SJSA1 (cell line): ENCODE measurements at regions not wholly inside any gene's neighbourhood (a gene's known extent, or its start where the extent isn't known, plus 50 kb on each side); places are given as distances from the start of the nearest gene placed in this dataset.

Experiments
- DNase-seq, 2 experiments: peaks; one replicate each; pipeline ENCODE4 v3.0.0-alpha.2; 2015 to 2020; ENCODE audit warnings: low spot score in 2 of 2, low read depth in 1 of 2
- H3K27ac ChIP-seq: fragments of 250-450 bp; sonication (Bioruptor Pico); 2 replicates; pipeline ENCODE4 v1.5.1; 2020; ENCODE audit warnings: mild to moderate bottlenecking, moderate library complexity
- H3K27me3 ChIP-seq: fragments of 250-450 bp; sonication (Bioruptor Pico); replicated peaks from 2 replicates; pipeline ENCODE4 v1.5.1; 2020; ENCODE audit warnings: mild to moderate bottlenecking, moderate library complexity
- H3K36me3 ChIP-seq: fragments of 250-450 bp; sonication (Bioruptor Pico); 2 replicates; pipeline ENCODE4 v1.5.1; 2020; ENCODE audit warnings: mild to moderate bottlenecking
- H3K4me1 ChIP-seq: fragments of 250-450 bp; sonication (Bioruptor Pico); replicated peaks from 2 replicates; pipeline ENCODE4 v1.6.1; 2021; ENCODE audit warnings: mild to moderate bottlenecking
- H3K4me3 ChIP-seq: fragments of 250-450 bp; sonication (Bioruptor Pico); 2 replicates; pipeline ENCODE4 v1.5.1; 2020; ENCODE audit warnings: mild to moderate bottlenecking
- H3K9me3 ChIP-seq: fragments of 250-450 bp; sonication (Bioruptor Pico); replicated peaks from 2 replicates; pipeline ENCODE4 v1.5.1; 2020; ENCODE audit warnings: mild to moderate bottlenecking

DNA sequence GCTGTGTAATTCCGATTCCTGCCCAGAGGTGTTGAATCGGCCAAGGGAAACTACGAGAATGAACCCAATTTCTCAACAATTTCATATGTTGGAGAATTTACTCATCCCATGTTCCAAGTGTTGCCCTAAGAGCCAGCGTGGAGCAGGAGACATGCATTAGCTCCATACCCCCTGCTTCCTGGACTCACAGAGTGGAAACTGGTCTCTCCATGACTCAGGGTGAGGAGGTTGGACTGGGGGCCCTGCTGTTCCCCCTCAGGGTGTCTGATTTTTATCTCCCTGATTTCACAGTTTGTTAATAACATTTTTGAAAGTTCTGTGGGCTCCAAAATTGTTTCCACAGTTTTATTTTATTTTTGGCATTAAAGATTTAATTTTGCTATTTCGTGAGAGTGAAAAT lies 183.0 kb upstream of the SFRP2 start:
- H3K27me3 ChIP-seq = no peaks in the 10 kb centered on the region
- H3K4me1 ChIP-seq = no peaks in the 10 kb centered on the region
- H3K36me3 ChIP-seq = no peaks in the 10 kb centered on the region
- H3K27ac ChIP-seq = no peak overlapping the region
- H3K4me3 ChIP-seq = no peak overlapping the region
- no peaks in the 10 kb centered on the region for H3K9me3 ChIP-seq
- DNase-seq = no peak

DNA sequence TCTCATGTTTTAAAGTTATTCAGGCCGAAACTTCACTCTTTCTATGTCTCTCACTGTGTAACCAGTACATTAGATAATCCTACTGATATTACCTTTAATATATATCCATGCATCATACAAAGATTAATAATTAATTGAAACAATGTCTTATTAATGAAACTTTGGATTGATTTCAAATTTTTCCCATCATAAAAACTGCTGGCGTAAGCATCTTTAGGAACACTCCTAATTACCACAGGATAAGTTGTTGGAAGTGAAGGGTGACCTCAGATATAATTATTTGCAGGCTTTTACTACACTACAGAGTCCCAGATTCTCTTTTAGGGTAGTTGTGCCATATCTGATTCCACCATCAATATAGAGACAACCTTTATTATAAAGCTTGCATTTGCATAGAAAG lies 181.3 kb upstream of the SFRP2 start:
- Histone ChIP-seq H3K27me3 (no peaks in the 10 kb centered on the region), H3K36me3 (no peaks in the 10 kb centered on the region), H3K27ac (no peak overlapping the region), H3K4me1 (no peaks in the 10 kb centered on the region), H3K9me3 (no peaks in the 10 kb centered on the region), H3K4me3 (no peak overlapping the region)
- DNase-seq = no peak

DNA sequence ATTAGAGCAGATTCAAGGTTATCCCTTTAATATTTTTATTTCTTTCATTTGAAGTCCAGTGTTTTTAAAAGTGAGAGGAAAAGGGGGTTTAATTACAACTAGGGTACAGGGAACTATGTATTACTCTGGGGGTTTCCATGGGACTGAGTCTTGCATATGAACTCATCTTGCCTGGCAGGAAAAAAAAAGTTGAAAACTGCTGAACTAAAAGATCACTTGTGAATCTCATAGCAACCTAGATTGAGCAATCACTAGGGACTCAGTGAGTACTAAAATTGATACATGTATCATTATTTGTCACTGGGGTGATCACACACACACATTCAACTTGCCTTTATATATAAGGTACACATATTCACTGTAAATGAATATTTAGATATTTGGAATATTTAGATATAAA lies 180.7 kb upstream of the SFRP2 start:
- Histone ChIP-seq H3K27ac (no peak overlapping the region), H3K4me3 (no peak overlapping the region), H3K36me3 (no peaks in the 10 kb centered on the region), H3K27me3 (no peaks in the 10 kb centered on the region), H3K9me3 (no peaks in the 10 kb centered on the region), H3K4me1 (no peaks in the 10 kb centered on the region)
- no peak for DNase-seq

DNA sequence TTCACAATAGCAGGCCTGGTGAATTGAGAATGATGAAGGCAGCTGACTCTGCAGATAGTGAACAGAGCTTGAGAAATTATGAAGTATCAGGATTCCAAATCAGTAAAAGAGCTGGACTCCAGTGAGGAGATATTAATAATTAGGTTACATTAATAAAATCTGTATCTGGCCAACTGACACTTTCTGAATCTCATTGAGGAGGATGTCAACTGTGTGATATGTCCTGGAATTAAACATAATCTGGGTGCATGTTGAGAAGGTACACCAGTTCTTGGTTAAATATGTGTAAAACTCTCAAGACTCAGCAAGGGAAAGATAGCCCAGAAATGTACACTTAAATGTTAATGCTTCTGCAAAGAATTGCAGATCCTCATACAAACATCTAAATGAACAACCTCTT lies 177.8 kb upstream of the SFRP2 start:
- Histone ChIP-seq H3K27ac (no peak overlapping the region), H3K4me3 (no peak overlapping the region), H3K27me3 (no peaks in the 10 kb centered on the region), H3K4me1 (no peaks in the 10 kb centered on the region), H3K9me3 (no peaks in the 10 kb centered on the region), H3K36me3 (no peaks in the 10 kb centered on the region)
- no peak for DNase-seq

DNA sequence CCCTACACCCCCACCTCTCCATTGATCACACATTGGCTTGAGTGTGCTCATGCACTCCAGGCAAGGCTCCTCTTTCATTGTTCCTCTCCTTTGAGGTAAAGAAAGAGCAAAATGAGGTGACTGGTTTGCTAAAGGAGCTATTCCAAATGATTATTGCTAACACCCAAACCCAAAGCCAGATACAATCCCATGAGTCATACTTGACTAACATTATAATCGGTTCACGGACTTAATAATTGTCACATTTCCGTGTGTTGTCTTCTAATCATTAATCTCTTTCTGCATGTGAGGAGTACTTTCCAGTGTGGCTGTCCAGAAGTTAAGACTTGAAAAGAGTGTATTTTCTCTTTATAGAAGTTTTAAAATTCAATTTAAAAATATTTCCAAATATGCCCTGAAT lies 174.3 kb upstream of the SFRP2 start:
- no peaks in the 10 kb centered on the region for H3K4me1 ChIP-seq
- H3K9me3 ChIP-seq = no peaks in the 10 kb centered on the region
- no peak overlapping the region for H3K27ac ChIP-seq
- H3K27me3 ChIP-seq = no peaks in the 10 kb centered on the region
- DNase-seq = no peak
- no peaks in the 10 kb centered on the region for H3K36me3 ChIP-seq
- H3K4me3 ChIP-seq = no peak overlapping the region

DNA sequence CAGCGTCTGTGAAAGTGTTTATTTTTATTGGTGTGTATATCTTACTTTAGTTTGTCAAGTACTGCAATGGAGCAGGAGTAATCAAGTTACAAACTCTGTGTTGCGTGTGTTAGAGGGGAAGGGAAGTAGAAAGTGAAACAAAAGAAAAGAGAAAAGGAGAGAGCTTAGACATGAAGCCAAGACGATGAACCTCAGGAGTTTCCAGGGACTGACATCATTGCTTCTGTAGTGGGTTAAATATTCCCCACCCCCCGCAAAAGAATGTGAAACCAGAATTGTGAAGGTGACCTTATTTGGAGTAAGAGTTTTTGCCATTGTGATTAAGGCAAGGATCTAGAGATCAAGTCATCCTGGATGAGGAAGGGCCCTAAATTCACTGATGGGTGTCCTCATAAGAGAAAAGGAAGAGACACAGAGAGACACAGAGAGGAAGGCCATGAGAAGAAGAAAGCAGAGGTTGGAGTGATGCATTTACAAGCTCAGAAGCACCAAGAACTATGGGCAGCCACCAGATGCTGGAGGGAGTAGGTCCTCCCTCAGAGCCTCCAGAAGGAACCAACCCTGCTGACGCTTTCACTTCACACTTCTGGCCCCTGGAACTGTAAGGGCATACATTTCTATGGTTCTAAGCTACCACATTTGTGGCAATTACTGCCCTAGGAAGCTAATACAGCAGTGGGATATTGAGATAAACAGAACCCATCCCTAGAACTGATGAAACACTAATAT lies 173.6 kb upstream of the SFRP2 start:
- no peaks in the 10 kb centered on the region for H3K27me3 ChIP-seq
- no peaks in the 10 kb centered on the region for H3K4me1 ChIP-seq
- no peaks in the 10 kb centered on the region for H3K36me3 ChIP-seq
- H3K27ac ChIP-seq = no peak overlapping the region
- no peaks in the 10 kb centered on the region for H3K9me3 ChIP-seq
- no peak for DNase-seq
- no peak overlapping the region for H3K4me3 ChIP-seq

DNA sequence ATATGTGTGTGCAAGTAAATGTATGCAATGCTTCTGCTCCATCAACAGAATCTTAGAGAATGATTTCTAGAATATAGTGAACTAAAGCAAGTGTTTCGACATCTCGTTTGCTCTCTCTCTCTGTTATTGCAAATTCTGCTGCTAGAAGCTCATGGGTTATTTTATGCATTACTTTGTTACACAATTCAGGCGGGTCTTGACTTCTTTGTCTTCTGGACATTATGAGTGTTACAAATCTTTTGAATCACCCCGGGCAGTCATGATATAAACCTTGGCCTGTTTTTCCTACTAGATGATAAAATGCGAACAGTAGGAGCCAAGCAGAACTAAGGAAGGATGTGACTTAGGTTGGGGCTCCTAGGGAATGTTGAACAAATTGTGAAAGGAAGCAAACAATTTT lies 166.4 kb upstream of the SFRP2 start:
- DNase-seq = no peak

DNA sequence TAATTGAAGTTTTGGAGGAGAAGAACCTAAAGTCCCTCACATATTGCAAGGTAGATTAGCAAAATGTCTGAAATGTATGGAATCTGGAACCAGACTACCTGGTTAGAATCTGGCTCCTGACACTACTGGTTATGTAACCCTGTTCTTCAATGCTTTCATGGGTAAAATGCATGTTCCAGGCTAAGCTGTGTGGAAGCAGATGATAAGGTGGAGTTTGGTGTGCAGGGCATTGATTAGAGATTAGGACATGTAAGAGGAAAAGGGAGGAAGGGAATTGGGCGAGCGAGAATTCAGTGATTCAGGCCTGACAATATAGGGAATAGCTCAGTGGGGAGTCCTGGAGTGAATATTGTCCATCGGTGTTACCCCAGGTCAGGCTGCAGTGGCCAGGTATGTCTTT lies 165.8 kb upstream of the SFRP2 start:
- Histone ChIP-seq H3K36me3 (no peaks in the 10 kb centered on the region), H3K9me3 (no peaks in the 10 kb centered on the region), H3K4me3 (no peak overlapping the region), H3K27me3 (no peaks in the 10 kb centered on the region), H3K27ac (no peak overlapping the region), H3K4me1 (no peaks in the 10 kb centered on the region)
- DNase-seq = no peak

More for the DNA sequence above, 166.4 kb upstream of the SFRP2 start:
- Histone ChIP-seq H3K27ac (no peak overlapping the region), H3K27me3 (no peaks in the 10 kb centered on the region), H3K36me3 (no peaks in the 10 kb centered on the region), H3K4me3 (no peak overlapping the region), H3K9me3 (no peaks in the 10 kb centered on the region), H3K4me1 (no peaks in the 10 kb centered on the region)

DNA sequence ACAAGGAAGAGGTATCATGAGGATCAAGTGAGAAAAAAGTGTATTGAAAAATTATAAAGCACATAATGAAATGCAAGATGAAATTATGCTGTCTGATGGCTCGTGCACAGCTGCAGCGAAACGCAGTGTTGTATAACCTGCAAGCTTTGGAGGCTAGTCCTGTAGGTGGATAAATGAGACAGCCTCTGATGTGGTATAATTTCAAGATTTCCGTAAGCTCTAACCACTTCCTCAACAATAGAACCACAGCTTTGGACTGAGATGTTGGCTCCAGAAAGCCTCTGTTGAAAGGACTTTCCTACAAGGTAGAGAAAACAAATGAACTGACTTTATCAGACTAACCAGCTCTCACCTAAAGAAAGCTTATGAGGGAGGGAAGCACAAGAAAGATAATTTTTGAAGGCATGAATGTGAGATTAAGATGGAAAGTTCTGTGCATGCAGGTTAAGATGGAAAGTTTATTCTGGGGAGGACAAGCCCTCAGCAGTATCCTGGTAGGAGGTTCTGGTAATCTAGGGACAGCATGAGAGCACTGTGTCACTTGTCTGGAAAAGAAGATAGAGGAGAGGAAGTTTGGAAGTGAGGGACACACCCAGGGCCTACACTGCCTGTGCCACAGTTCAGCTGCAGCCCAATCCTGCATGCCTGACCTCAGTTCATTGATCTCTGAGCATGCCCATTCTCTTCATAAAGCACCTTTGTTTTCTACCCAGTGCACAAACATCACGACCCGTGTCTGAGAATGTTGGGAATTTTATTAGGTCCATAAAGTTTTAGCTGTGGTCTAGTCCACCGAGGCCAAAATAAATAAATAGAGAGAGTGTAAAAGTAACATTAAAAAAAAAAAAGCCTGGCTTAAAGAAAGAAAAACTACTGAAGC lies 161.5 kb upstream of the SFRP2 start:
- no peaks in the 10 kb centered on the region for H3K9me3 ChIP-seq
- H3K36me3 ChIP-seq = no peaks in the 10 kb centered on the region
- H3K4me1 ChIP-seq = no peaks in the 10 kb centered on the region
- no peak overlapping the region for H3K27ac ChIP-seq
- H3K27me3 ChIP-seq = no peaks in the 10 kb centered on the region
- no peak overlapping the region for H3K4me3 ChIP-seq
- DNase-seq = no peak

DNA sequence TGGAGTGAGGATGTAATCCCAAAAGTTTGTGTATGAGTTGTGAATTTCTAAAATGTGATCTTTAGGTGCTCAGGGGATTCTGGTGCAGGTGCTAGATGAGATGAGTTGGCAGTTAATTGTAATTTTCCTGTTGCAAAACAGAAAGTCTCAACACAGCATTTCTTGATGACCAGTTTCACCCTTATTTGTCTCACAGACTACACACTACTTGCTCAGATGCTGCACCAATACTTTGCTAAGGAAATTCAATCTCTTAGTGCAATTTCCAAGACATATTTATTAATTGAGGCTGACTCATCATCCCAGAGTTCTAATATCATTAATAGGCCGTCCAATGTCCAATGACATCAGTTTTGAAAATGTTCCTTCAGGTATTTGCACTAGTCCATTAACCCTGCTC lies 159.2 kb upstream of the SFRP2 start:
- no peaks in the 10 kb centered on the region for H3K27me3 ChIP-seq
- no peak overlapping the region for H3K4me3 ChIP-seq
- no peak for DNase-seq
- no peak overlapping the region for H3K27ac ChIP-seq
- H3K9me3 ChIP-seq = no peaks in the 10 kb centered on the region
- H3K36me3 ChIP-seq = no peaks in the 10 kb centered on the region
- H3K4me1 ChIP-seq = no peaks in the 10 kb centered on the region

DNA sequence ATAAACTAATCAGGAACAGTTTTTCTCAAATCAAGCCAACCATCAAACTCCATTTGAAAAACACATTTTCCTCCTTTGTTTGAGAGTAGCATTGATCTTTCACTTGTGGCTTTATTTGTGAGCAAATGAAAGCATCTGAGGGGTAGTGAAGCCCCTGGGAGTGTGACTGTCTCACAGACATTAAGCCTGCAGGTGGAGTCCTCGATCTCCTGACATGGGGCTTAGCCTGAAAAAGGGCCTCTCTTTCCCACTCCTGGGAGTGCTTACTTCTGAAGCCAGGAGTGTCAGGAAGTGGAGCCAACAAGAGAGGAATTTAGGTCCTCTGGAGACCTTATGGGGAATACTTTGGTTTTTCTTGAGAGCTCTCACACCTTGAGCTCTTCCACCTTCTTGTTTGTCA lies 158.2 kb upstream of the SFRP2 start:
- Histone ChIP-seq H3K9me3 (no peaks in the 10 kb centered on the region), H3K4me1 (no peaks in the 10 kb centered on the region), H3K4me3 (no peak overlapping the region), H3K36me3 (no peaks in the 10 kb centered on the region), H3K27ac (no peak overlapping the region), H3K27me3 (no peaks in the 10 kb centered on the region)
- no peak for DNase-seq

DNA sequence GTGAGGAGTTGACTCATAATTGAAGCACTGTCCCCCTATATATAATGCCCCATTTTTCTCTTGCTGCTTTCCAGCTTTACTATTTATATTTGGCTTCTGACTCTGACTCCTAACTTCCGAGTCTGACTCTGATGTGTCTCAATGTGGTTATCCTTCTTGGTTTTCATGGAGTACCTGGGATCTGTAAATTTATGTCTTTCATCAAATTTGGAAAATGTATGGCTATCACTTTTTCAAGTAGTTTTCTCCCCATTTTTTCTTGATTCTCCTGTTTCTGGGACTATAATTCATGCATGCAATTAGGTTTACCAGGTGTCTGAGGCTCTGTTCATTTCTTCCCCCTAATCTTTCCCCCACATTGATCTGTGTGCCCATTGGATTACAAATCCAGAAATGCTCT lies 156.8 kb upstream of the SFRP2 start:
- no peak for DNase-seq
- Histone ChIP-seq H3K36me3 (no peaks in the 10 kb centered on the region), H3K4me3 (no peak overlapping the region), H3K27ac (no peak overlapping the region), H3K27me3 (no peaks in the 10 kb centered on the region), H3K9me3 (no peaks in the 10 kb centered on the region), H3K4me1 (no peaks in the 10 kb centered on the region)

DNA sequence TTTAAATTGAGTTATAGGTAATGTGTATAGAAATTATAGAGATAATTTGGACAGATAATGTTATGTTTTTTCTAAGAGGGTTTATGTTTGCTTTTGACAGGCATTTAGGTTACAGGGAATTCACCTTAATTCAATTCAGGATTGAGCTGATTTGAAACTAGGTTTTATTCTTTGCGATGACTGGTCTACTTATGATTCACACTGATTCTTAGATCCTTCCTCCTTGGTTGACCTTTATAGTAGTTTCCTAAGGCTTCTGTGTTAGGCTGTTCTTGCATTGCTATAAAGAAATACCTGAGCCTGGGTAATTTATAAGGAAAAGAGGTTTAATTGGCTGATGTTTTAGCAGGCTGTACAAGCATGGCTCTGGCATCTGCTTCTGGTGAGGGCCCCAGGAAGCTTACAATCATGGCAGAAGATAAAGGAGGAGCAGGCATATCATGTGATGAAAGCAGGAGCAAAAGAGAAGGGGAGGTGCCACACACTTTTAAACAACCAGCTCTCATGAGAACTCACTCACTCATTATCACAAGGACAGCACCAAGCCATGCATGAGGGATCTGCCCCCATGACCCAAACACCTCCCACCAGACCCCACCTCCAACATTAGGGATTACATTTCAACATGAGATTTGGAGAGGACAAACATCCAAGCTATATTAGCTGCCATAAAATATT lies 155.0 kb upstream of the SFRP2 start:
- no peaks in the 10 kb centered on the region for H3K27me3 ChIP-seq
- H3K4me1 ChIP-seq = no peaks in the 10 kb centered on the region
- H3K4me3 ChIP-seq = no peak overlapping the region
- no peaks in the 10 kb centered on the region for H3K36me3 ChIP-seq
- no peak for DNase-seq
- no peak overlapping the region for H3K27ac ChIP-seq
- no peaks in the 10 kb centered on the region for H3K9me3 ChIP-seq

DNA sequence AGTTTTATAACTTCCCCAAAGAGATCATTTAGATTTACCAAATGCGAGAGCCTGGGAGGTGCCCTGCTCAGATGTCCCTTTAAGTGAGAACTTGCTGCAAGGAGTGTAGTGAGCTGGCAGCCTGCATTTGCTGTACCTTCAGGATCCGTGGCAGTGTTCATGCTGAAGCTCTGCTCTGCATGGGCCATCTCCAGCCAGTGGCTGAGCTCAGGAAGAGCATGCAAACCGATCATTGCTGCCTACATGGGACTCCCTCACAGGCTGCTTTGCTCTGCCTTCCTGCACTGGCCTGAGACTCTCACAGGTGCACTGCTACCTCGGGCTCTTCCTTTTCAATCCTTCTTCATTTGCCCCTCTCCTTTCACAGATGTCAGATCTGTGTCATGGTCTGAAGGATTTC lies 152.0 kb upstream of the SFRP2 start:
- Histone ChIP-seq H3K9me3 (no peaks in the 10 kb centered on the region), H3K36me3 (no peaks in the 10 kb centered on the region)

More for the DNA sequence above, 152.0 kb upstream of the SFRP2 start:
- Histone ChIP-seq H3K4me3 (no peak overlapping the region), H3K27ac (no peak overlapping the region), H3K4me1 (no peaks in the 10 kb centered on the region), H3K27me3 (no peaks in the 10 kb centered on the region)
- DNase-seq = no peak
